A673 (cell line): ENCODE measurements at regions not wholly inside any gene's neighbourhood (a gene's known extent, or its start where the extent isn't known, plus 50 kb on each side); places are given as distances from the start of the nearest gene placed in this dataset.

Experiments
- CTCF ChIP-seq: fragments of 300-800, 200-600 bp; sonication (generic); conservative IDR thresholded peaks from 2 replicates; pipeline ENCODE4 v1.5.1; 2017; ENCODE audit warnings: low read depth, mild to moderate bottlenecking, antibody characterized with exemption, low read length, moderate library complexity, mixed read lengths
- EZH2 ChIP-seq: fragments of 200-600 bp; sonication (generic); IDR thresholded peaks from 2 replicates; pipeline ENCODE4 v1.6.1; 2017; ENCODE audit warnings: borderline replicate concordance, low read depth, mild to moderate bottlenecking, mixed read lengths, antibody characterized with exemption, low read length; ENCODE audit not compliant: poor library complexity, severe bottlenecking

GRCh38 chr5:168110384-168110783 is 181.1 kb upstream of the WWC1 start:
- no peak for TF ChIP-seq CTCF
- no peak for TF ChIP-seq EZH2
